Fibroblast of lung (primary cell): ENCODE measurements at regions not wholly inside any gene's neighbourhood (a gene's known extent, or its start where the extent isn't known, plus 50 kb on each side); places are given as distances from the start of the nearest gene placed in this dataset.
A peak's percentile ranks its signal among the peaks of the same experiment; 100 is the strongest.

Experiments
- DNase-seq, 2 donors: peaks; one replicate each; pipeline versions ENCODE4 v3.0.0 to v3.0.0-alpha.2; 2010; ENCODE audit warnings: low read depth in 2 of 2
- H2AFZ ChIP-seq: 2 replicates; pipeline ENCODE4 v1.5.1; 2012; ENCODE audit warnings: low read length, control low read depth, inconsistent platforms
- H3K27ac ChIP-seq: 2 replicates; pipeline ENCODE4 v1.5.1; 2011; ENCODE audit warnings: low read length, control low read depth; ENCODE audit not compliant: insufficient read depth
- H3K27me3 ChIP-seq: 2 replicates; pipeline ENCODE4 v1.5.1; 2011; ENCODE audit warnings: mild to moderate bottlenecking, low read length; ENCODE audit not compliant: control insufficient read depth, insufficient read depth
- H3K36me3 ChIP-seq: 2 replicates; pipeline ENCODE4 v1.5.1; 2011; ENCODE audit warnings: low read length; ENCODE audit not compliant: control insufficient read depth, insufficient read depth
- H3K4me1 ChIP-seq: 2 replicates; pipeline ENCODE4 v1.5.1; 2011; ENCODE audit warnings: low read length; ENCODE audit not compliant: control insufficient read depth, insufficient read depth; ENCODE audit errors: extremely low read depth
- H3K4me2 ChIP-seq: 2 replicates; pipeline ENCODE4 v1.5.1; 2011; ENCODE audit warnings: low read length, control low read depth; ENCODE audit not compliant: insufficient read depth; ENCODE audit errors: extremely low read depth
- H3K4me3 ChIP-seq, 4 experiments: fragments of 200-600 bp in 1 of 4; sonication (generic) in 1 of 4; replicated peaks in 1 of 4; 2 replicates each; pipeline ENCODE4 v1.5.1; 2011 to 2016; ENCODE audit warnings: low read length in 4 of 4, low read depth in 3 of 4, mild to moderate bottlenecking in 3 of 4, control low read depth in 2 of 4, inconsistent platforms in 1 of 4, mixed read lengths in 1 of 4; ENCODE audit not compliant: insufficient read depth in 1 of 4; ENCODE audit errors: control extremely low read depth in 1 of 4
- H3K79me2 ChIP-seq: 2 replicates; pipeline ENCODE4 v1.5.1; 2012; ENCODE audit warnings: mild to moderate bottlenecking, low read length, inconsistent platforms; ENCODE audit not compliant: control insufficient read depth, insufficient read depth
- H3K9ac ChIP-seq: 2 replicates; pipeline ENCODE4 v1.5.1; 2011; ENCODE audit warnings: mild to moderate bottlenecking, low read length, control low read depth; ENCODE audit not compliant: insufficient read depth
- H3K9me3 ChIP-seq: 2 replicates; pipeline ENCODE4 v1.5.1; 2012; ENCODE audit warnings: low read depth, low read length; ENCODE audit not compliant: control insufficient read depth, insufficient read depth
- H4K20me1 ChIP-seq: 2 replicates; pipeline ENCODE4 v1.5.1; 2011; ENCODE audit warnings: low read length; ENCODE audit not compliant: control insufficient read depth, insufficient read depth; ENCODE audit errors: extremely low read depth
- EZH2 ChIP-seq: IDR thresholded peaks from 2 replicates; pipeline ENCODE4 v1.5.1; 2012; ENCODE audit warnings: low read length, control low read depth, mild to moderate bottlenecking; ENCODE audit errors: missing control alignments
- TF ChIP-seq, protein P1 (sequence below), 2 donors: IDR thresholded peaks in 1 of 2; conservative IDR thresholded peaks in 1 of 2; 1 replicate in 1 of 2; 2 replicates in 1 of 2; pipeline ENCODE4 v1.5.1; 2011 to 2012; ENCODE audit warnings: low read length in 2 of 2, control low read depth in 1 of 2, inconsistent platforms in 1 of 2, low read depth in 1 of 2, mild to moderate bottlenecking in 1 of 2

- Histone ChIP-seq H3K79me2 (no peaks in the 10 kb centered on the region), H3K4me1 (no peaks in the 10 kb centered on the region), H3K9ac (no peak overlapping the region), H3K36me3 (no peaks in the 10 kb centered on the region), H3K27me3 (no peaks in the 10 kb centered on the region), H2AFZ (no peak overlapping the region), H4K20me1 (no peaks in the 10 kb centered on the region), H3K9me3 (no peaks in the 10 kb centered on the region), H3K4me2 (no peak overlapping the region), H3K27ac (no peak overlapping the region), H3K4me3 (no peak overlapping the region)
- DNase-seq, result no peak
- TF ChIP-seq EZH2, result no peak
- TF ChIP-seq, protein P1, sequence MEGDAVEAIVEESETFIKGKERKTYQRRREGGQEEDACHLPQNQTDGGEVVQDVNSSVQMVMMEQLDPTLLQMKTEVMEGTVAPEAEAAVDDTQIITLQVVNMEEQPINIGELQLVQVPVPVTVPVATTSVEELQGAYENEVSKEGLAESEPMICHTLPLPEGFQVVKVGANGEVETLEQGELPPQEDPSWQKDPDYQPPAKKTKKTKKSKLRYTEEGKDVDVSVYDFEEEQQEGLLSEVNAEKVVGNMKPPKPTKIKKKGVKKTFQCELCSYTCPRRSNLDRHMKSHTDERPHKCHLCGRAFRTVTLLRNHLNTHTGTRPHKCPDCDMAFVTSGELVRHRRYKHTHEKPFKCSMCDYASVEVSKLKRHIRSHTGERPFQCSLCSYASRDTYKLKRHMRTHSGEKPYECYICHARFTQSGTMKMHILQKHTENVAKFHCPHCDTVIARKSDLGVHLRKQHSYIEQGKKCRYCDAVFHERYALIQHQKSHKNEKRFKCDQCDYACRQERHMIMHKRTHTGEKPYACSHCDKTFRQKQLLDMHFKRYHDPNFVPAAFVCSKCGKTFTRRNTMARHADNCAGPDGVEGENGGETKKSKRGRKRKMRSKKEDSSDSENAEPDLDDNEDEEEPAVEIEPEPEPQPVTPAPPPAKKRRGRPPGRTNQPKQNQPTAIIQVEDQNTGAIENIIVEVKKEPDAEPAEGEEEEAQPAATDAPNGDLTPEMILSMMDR (conservative IDR thresholded peaks at IDR 0.05 in 1 of 2, IDR thresholded peaks at IDR 0.05 in 1 of 2; ENCODE audit: low read depth in 1 of 2, low read length in 2 of 2), result no peak
These were observed 454.4 kb upstream of the ADGRL4 start for GRCh38 chr1:79460773-79461436.

GRCh38 chr1:79457562-79458224 lies 451.2 kb upstream of the ADGRL4 start:
- H4K20me1 ChIP-seq, result no peaks in the 10 kb centered on the region
- no peak overlapping the region for H2AFZ ChIP-seq
- no peaks in the 10 kb centered on the region for H3K9me3 ChIP-seq
- no peak overlapping the region for H3K4me3 ChIP-seq
- no peak overlapping the region for H3K27ac ChIP-seq
- TF ChIP-seq, protein P1 (conservative IDR thresholded peaks at IDR 0.05 in 1 of 2, IDR thresholded peaks at IDR 0.05 in 1 of 2; ENCODE audit: low read depth in 1 of 2, low read length in 2 of 2), result no peak
- no peak for TF ChIP-seq EZH2
- H3K4me1 ChIP-seq, result no peaks in the 10 kb centered on the region
- H3K79me2 ChIP-seq, result no peaks in the 10 kb centered on the region
- H3K27me3 ChIP-seq, result no peaks in the 10 kb centered on the region
- DNase-seq, result no peak
- H3K9ac ChIP-seq, result no peak overlapping the region
- H3K4me2 ChIP-seq, result no peak overlapping the region
- no peaks in the 10 kb centered on the region for H3K36me3 ChIP-seq

GRCh38 chr1:79448426-79448825 lies 441.9 kb upstream of the ADGRL4 start:
- Histone ChIP-seq H3K4me1 (no peaks in the 10 kb centered on the region), H3K9ac (no peak overlapping the region)
- peak in 1 of 2 donors; percentile 25 for DNase-seq

More at GRCh38 chr1:79448426-79448825, 441.9 kb upstream of the ADGRL4 start:
- no peak for TF ChIP-seq EZH2
- TF ChIP-seq, protein P1 (conservative IDR thresholded peaks at IDR 0.05 in 1 of 2, IDR thresholded peaks at IDR 0.05 in 1 of 2; ENCODE audit: low read depth in 1 of 2, low read length in 2 of 2), result no peak
- Histone ChIP-seq H3K27me3 (no peaks in the 10 kb centered on the region), H3K4me3 (no peak overlapping the region), H3K79me2 (no peaks in the 10 kb centered on the region), H3K9me3 (no peaks in the 10 kb centered on the region), H2AFZ (no peak overlapping the region), H3K36me3 (no peaks in the 10 kb centered on the region), H3K4me2 (no peak overlapping the region), H4K20me1 (no peaks in the 10 kb centered on the region), H3K27ac (no peak overlapping the region)
